HG02763 (cell line): ENCODE measurements at regions not wholly inside any gene's neighbourhood (a gene's known extent, or its start where the extent isn't known, plus 50 kb on each side); places are given as distances from the start of the nearest gene placed in this dataset.
"Not testable (repeated sequence)": the region's sequence is repeated elsewhere in the genome, so short reads cannot be mapped to it uniquely, and the experiment has no call there.

ENCODE experiments used
- ATAC-seq: cut with Tn5 transposase; IDR thresholded peaks from one replicate; pipeline ENCODE4 v1.9.1; 2021; ENCODE audit warnings: mild to moderate bottlenecking, moderate library complexity; ENCODE audit not compliant: unreplicated experiment

- ATAC-seq, result not testable (repeated sequence)
These were observed 124.3 kb downstream of the TP53TG3F start for GRCh38 chr16:33583702-33584101.

GRCh38 chr16:33588589-33588988 is 129.2 kb downstream of the TP53TG3F start:
- not testable (repeated sequence) for ATAC-seq

DNA sequence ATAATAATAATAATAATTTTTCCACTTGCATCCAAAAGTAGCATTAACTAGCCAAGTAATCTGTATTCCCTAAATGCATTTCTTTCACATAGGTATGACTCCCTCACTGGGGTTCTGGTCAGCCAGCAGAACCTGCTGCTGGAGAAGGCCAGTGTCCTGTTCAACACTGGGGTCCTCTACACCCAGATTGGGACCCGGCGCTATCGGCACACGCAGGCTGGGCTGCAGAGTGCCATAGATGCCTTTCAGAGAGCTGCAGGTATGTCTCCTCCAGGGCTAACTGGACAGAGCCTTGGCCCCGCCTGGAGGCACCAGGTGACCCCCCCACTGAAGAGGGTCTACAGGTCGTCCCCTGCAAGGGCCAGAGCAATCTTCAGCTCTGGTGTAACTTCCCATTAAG is 133.9 kb downstream of the TP53TG3F start:
- not testable (repeated sequence) for ATAC-seq

DNA sequence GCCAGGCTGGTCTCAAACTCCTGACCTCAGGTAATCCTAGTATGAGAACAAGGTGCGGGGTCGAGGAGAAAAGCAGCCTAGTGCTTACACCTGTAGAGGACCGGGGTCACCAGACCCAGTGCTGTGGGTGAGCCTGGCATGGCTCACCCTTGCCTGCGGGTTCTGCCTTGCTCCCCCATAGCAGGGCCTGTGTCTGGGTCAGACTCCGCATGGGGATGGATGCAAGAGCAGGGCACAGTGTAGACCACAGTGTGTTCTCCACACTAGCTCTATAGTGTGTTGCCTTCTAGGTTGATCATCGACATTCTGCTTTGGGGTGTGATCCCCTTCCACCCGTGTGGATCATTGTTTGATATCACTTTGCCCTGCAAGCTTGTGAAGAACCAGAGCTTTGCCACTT is 135.7 kb downstream of the TP53TG3F start:
- ATAC-seq, result not testable (repeated sequence)

GRCh38 chr16:33601029-33601428 is 141.6 kb downstream of the TP53TG3F start:
- peak; percentile 55 for ATAC-seq

GRCh38 chr16:33623535-33624077 is 164.2 kb downstream of the TP53TG3F start:
- ATAC-seq, result not testable (repeated sequence)

GRCh38 chr16:33628895-33629294 is 169.5 kb downstream of the TP53TG3F start:
- ATAC-seq, result not testable (repeated sequence)

DNA sequence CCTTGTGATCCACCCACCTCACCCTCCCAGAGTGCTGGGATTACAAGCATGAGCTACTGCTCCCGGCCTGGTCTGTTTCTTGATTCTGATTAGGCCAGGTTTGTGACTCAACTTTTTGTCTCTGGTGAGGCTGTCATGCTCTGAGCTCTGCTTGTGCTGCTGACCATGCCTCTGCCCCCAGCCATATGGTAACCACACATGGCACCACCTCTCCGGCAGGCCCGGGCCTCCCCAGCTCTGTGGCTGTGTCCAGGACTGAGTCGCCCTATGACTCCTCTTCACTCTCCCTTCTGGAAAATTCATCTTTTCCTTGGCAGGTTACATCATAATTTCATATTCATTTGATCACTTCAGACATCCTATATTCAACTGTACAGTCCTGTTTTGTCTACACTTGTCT is 172.3 kb downstream of the TP53TG3F start:
- not testable (repeated sequence) for ATAC-seq

- ATAC-seq, result not testable (repeated sequence)
These were observed 174.6 kb downstream of the TP53TG3F start for GRCh38 chr16:33634057-33634456.

DNA sequence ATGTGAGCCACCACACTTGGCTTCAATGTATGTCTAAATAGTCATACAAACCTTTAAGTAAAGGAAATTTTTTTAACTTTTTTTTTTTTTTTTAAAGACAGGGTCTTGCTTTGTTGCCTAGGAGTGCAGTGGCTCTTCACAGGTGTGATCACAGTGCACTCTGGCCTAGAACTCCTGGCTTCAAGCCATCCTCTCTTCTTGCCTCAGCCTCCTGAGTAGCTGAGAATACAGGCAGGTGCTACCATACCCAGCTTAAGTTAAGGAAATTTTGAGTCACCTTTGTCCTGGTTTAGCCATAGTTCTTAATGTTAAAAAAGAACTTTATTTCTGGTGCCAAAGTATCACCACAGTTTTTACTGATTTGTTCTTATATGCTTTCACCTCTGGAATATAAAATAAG is 177.3 kb downstream of the TP53TG3F start:
- not testable (repeated sequence) for ATAC-seq

GRCh38 chr16:33643270-33643669 is 183.9 kb downstream of the TP53TG3F start:
- peak; percentile 92 for ATAC-seq

- peak; percentile 42 for ATAC-seq
These were observed 184.4 kb downstream of the TP53TG3F start for GRCh38 chr16:33643698-33644381.

DNA sequence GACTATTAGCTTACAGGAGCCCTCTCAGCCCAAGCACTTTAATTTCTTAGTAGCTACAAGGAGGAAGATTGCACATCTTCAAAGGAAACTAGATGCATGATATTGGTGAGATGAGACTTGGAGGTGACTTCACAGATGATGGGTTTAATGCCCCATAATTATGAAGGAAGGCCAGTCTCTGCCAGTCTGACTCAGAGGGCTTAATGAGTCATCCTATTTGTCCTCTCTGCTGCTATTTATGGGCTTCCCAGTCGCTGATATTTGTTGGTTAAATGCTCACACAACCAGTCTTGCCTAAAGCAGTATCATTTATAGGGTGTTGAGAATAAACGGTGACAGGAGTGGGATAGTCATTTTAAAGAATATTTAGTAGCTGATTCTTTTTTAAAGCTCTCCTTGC is 187.0 kb downstream of the TP53TG3F start:
- not testable (repeated sequence) for ATAC-seq

DNA sequence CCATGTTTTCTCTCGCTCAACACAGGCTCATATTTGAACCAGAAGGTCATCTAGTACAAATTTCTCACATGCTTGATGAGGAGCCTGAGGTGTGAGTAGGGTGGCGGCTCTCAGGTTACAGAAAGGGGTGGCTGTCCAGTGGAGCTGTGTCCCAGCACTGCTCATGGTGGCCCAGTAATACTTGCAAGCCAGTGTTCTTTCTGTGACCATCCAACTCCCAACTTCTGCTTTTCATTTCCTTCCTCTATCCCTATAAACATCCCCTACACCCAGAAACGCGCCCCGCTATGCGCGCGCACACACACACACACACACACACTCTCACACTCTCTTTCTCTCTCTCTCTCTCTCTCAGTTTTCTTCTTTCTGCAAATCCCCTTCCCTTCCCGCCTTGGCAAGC is 196.3 kb downstream of the TP53TG3F start:
- ATAC-seq, result not testable (repeated sequence)

DNA sequence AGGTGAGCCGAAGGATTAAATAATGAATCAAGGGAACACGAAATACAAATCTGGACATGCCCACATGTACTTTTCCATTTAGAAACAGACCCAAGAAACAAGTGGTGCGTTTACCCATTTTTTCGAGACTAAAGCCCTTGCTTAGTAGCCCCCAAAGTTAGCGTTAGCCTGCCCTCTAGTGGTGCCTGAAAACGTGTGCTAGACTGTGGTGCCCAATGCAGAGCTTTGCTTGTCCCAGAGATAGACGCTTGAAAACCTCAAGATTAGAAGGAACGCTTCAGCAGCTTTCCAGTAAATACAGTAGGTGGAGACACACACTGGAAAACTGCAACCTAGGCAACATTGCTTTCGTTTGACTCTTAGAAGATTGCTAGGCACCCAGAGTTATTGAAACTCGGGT is 197.0 kb downstream of the TP53TG3F start:
- ATAC-seq, result peak; percentile 64

- peak; percentile 70 for ATAC-seq
These were observed 198.3 kb downstream of the TP53TG3F start for GRCh38 chr16:33657717-33658116.

- ATAC-seq, result not testable (repeated sequence)
These were observed 221.4 kb downstream of the TP53TG3F start for GRCh38 chr16:33680791-33681190.

DNA sequence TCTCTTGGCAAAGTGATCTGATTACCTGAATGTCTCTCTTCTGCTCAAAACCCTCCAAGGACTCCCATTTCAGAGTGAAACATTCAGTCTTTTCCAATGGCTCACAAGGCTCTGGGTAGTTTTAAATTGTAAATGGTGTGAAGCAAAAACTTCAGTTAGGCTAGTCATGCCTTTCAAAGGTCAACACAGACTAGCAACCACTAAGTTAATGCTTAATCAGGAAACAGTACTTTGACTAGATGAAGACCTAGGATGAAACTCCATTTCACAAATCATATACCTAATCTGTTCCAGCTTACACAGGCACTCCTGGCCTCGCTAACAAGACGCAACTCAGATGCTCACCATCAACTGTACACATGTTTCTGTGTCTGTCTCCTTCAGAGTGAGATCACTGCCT is 240.9 kb downstream of the TP53TG3F start:
- ATAC-seq, result not testable (repeated sequence)

DNA sequence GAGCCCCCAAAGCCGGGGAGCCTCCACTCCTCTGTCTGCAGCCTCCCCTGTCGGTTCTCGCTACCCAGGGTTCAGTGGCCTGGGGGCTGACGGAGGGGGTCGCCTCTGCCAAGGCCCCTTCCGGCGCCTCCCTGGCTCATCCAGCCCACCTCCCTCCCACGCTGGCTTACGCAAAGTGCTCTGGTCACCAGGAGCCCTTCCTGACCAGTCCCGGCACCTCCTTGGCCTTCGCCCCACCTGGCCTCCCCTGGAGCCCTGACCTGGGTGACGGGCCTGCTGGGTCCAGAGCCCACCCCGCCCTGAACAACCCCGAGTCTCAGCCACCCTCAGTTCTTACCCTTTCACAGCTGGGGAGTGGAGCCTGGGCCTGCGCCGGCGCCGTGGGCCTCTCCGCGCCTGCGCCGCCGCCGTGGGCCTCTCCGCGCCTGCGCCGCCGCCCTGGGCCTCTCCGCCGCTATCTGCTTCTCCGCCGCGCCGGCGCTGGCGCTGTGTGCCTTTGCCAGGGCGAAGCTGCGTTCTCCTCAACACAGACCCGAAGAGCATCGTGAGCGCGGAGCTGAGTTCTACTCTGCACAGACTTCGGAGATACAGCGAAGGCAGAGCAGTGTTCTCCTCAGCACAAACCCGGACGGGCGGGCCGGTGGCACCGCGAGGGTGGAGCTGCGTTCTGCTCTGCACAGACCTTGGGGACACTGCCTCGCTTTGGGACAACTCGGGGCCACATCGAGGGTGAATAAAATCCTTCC is 247.6 kb downstream of the TP53TG3F start:
- ATAC-seq, result not testable (repeated sequence)

- ATAC-seq, result not testable (repeated sequence)
These were observed 248.2 kb downstream of the TP53TG3F start for GRCh38 chr16:33707591-33707934.

GRCh38 chr16:33709856-33710695 is 250.7 kb downstream of the TP53TG3F start:
- not testable (repeated sequence) for ATAC-seq
